ENCODE measurements at regions not wholly inside any gene's neighbourhood (a gene's known extent, or its start where the extent isn't known, plus 50 kb on each side); places are given as distances from the start of the nearest gene placed in this dataset.

DNA sequence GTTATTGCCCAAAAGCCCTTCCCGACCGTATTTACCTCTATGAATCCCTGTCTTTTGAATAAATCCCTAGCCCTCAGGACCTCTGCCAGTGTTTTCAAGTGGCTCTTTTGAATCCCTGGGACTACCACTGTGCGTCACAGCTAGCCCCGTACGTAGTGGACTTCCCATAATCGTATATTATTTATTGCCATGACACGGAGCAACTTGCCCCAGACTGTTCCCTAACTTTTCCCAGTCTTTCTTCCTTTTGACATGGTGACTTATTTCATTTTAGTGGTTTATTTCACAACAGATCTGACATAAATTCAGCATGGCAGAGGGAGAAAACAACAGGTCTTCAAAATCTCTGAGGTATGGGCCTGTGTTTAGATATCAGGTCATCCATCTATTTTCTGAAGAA, 318.6 kb upstream of the KLF6 start:
- TF ChIP-seq, protein P1, sequence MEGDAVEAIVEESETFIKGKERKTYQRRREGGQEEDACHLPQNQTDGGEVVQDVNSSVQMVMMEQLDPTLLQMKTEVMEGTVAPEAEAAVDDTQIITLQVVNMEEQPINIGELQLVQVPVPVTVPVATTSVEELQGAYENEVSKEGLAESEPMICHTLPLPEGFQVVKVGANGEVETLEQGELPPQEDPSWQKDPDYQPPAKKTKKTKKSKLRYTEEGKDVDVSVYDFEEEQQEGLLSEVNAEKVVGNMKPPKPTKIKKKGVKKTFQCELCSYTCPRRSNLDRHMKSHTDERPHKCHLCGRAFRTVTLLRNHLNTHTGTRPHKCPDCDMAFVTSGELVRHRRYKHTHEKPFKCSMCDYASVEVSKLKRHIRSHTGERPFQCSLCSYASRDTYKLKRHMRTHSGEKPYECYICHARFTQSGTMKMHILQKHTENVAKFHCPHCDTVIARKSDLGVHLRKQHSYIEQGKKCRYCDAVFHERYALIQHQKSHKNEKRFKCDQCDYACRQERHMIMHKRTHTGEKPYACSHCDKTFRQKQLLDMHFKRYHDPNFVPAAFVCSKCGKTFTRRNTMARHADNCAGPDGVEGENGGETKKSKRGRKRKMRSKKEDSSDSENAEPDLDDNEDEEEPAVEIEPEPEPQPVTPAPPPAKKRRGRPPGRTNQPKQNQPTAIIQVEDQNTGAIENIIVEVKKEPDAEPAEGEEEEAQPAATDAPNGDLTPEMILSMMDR (IDR thresholded peaks at IDR 0.05), result no peak
- TF ChIP-seq POLR2AphosphoS5 (IDR thresholded peaks at IDR 0.05) (no peak), EP300 (IDR thresholded peaks at IDR 0.05) (no peak), POLR2A (IDR thresholded peaks at IDR 0.05) (no peak)
- no peak overlapping the region for H3K27ac ChIP-seq
- H3K4me1 ChIP-seq, result no peaks in the 10 kb centered on the region
- no peak overlapping the region for H3K4me3 ChIP-seq
- WGBS, 2 donors, result 69 to 82% methylated on average over 7 of the region's 7 CpGs
- DNase-seq, result no peak
- H3K36me3 ChIP-seq, result no peaks in the 10 kb centered on the region
- no peaks in the 10 kb centered on the region for H3K9me3 ChIP-seq
- intact Hi-C loops (cut with DNase I), result no loop called here
- no peaks in the 10 kb centered on the region for H3K27me3 ChIP-seq

DNA sequence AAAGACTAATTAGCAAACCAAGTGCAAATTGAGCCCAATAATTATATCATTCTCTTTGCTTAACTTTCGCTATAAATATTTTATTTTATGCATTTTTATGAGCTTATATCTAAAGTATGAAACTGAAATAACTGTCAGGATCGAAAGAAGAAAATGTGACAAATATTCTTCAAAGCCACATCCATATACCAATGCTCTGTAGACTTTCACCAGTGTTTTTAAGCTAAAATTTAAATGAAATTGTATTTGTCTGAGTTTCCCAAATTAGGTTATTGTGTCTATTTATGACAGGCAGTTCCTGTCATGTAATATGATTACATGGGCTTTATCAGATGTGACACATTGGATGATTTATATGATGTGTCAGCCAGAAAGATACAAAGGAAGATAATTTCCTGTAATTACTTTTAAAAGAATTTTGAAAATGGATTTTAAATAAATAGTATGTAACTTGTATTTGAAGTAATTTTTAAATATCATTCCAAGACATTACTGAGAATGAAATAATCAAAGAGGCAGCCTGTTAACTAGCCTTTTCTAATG, 317.9 kb upstream of the KLF6 start:
- TF ChIP-seq POLR2A (IDR thresholded peaks at IDR 0.05), result no peak
- no peak for TF ChIP-seq EP300 (IDR thresholded peaks at IDR 0.05)
- TF ChIP-seq, protein P1 (IDR thresholded peaks at IDR 0.05), result no peak
- TF ChIP-seq POLR2AphosphoS5 (IDR thresholded peaks at IDR 0.05), result no peak

DNA sequence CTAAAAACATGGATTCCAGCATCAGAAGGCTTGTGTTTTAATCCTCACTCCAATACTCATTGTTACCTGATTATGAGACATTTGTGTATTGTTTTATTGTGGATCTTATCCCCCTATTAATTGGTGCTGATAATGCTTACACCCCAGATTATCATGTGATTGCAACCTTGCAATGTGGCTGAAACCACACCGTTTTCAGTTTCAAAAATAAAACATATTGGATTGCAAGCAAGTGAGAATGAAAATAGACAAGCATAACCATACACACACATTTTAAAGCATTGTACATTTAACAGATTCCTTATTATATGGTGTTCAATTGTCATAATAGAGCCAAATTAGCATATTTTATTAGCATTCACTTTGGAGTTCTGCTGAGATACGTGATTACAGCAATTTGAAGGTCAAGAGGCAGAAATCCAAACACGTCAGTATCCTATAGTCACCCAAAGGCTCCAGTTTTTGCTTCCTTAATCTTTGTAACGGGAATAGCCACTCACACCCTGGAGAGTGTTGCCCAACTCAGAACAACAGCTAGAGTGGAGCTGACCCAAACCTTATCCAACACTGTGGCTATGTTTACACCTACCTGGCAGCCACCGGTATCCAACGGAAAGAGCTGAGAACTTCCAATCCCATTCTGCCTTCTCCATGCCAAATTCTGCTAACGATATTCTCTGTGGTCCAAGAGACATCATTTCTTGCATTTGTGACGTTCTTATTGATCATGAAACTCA, 317.1 kb upstream of the KLF6 start:
- Histone ChIP-seq H3K4me3 (no peak overlapping the region), H3K27me3 (no peaks in the 10 kb centered on the region), H3K9me3 (no peaks in the 10 kb centered on the region), H3K4me1 (no peaks in the 10 kb centered on the region), H3K36me3 (no peaks in the 10 kb centered on the region), H3K27ac (no peak overlapping the region)
- DNase-seq, result no peak
- TF ChIP-seq, protein P1 (IDR thresholded peaks at IDR 0.05), result no peak
- TF ChIP-seq POLR2A (IDR thresholded peaks at IDR 0.05), result no peak
- no peak for TF ChIP-seq POLR2AphosphoS5 (IDR thresholded peaks at IDR 0.05)
- no peak for TF ChIP-seq EP300 (IDR thresholded peaks at IDR 0.05)
- intact Hi-C loops (cut with DNase I), result no loop called here
- 90 to 95% methylated on average over 8 of the region's 8 CpGs for WGBS, 2 donors

More for the DNA sequence above, 317.9 kb upstream of the KLF6 start:
- 93 to 94% methylated on average over 2 of the region's 2 CpGs for WGBS, 2 donors
- intact Hi-C loops (cut with DNase I), result no loop called here
- no peaks in the 10 kb centered on the region for H3K36me3 ChIP-seq
- H3K4me3 ChIP-seq, result no peak overlapping the region
- H3K27me3 ChIP-seq, result no peaks in the 10 kb centered on the region
- no peak for DNase-seq
- H3K4me1 ChIP-seq, result no peaks in the 10 kb centered on the region
- no peaks in the 10 kb centered on the region for H3K9me3 ChIP-seq
- H3K27ac ChIP-seq, result no peak overlapping the region

DNA sequence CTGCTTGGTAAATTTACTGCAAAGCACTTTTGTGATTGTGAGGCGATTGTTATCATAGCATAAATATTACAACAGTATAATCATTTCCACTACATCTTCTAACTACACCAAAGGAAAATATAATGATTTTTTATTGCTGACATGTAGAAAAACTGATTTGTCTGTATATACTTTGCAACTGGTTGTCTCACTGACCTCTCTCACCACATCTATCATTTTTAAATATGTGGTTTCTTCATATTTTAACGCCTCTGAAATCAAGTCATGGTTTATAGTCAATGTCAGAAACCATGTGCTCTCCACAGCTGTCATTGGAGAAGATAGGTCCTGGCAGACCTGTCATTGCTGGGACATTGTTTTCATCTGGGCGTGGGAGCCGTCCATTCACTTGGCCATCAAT, 315.4 kb upstream of the KLF6 start:
- DNase-seq, result no peak
- H3K27me3 ChIP-seq, result no peaks in the 10 kb centered on the region
- no peak for TF ChIP-seq POLR2AphosphoS5 (IDR thresholded peaks at IDR 0.05)
- no peak for TF ChIP-seq EP300 (IDR thresholded peaks at IDR 0.05)
- TF ChIP-seq, protein P1 (IDR thresholded peaks at IDR 0.05), result no peak
- no peak for TF ChIP-seq POLR2A (IDR thresholded peaks at IDR 0.05)
- intact Hi-C loops (cut with DNase I), result no loop called here
- no peaks in the 10 kb centered on the region for H3K36me3 ChIP-seq
- H3K4me3 ChIP-seq, result no peak overlapping the region
- H3K9me3 ChIP-seq, result no peaks in the 10 kb centered on the region
- no peak overlapping the region for H3K27ac ChIP-seq
- H3K4me1 ChIP-seq, result no peaks in the 10 kb centered on the region
- 83 to 84% methylated on average over 4 of the region's 4 CpGs for WGBS, 2 donors

Data from sigmoid colon (tissue), 6 donors.